Hepatocyte (in vitro differentiated cells): ENCODE measurements at regions not wholly inside any gene's neighbourhood (a gene's known extent, or its start where the extent isn't known, plus 50 kb on each side); places are given as distances from the start of the nearest gene placed in this dataset.

ENCODE experiments used
- DNase-seq: peaks from one replicate; pipeline ENCODE4 v3.0.0-alpha.2; 2016; ENCODE audit warnings: low spot score
- H2AFZ ChIP-seq: fragments of 200-600 bp; sonication (generic); 2 replicates; pipeline ENCODE4 v1.6.0; 2016; ENCODE audit warnings: antibody characterized with exemption, mild to moderate bottlenecking
- H3K27ac ChIP-seq: fragments of 200-600 bp; sonication (generic); 2 replicates; pipeline ENCODE4 v1.5.1; 2016; ENCODE audit warnings: mild to moderate bottlenecking
- H3K27me3 ChIP-seq: fragments of 200-600 bp; sonication (generic); 2 replicates; pipeline ENCODE4 v1.6.1; 2016
- H3K36me3 ChIP-seq: fragments of 200-600 bp; sonication (generic); replicated peaks from 2 replicates; pipeline ENCODE4 v1.5.1; 2016; ENCODE audit warnings: low read depth; ENCODE audit not compliant: insufficient read depth
- H3K4me1 ChIP-seq: fragments of 200-600 bp; sonication (generic); 2 replicates; pipeline ENCODE4 v1.5.1; 2016; ENCODE audit warnings: mild to moderate bottlenecking, moderate library complexity; ENCODE audit not compliant: insufficient read depth
- H3K4me2 ChIP-seq: fragments of 200-600 bp; sonication (generic); 2 replicates; pipeline ENCODE4 v1.6.0; 2016
- H3K4me3 ChIP-seq: fragments of 200-600 bp; sonication (generic); 2 replicates; pipeline ENCODE4 v1.5.1; 2016; ENCODE audit warnings: mild to moderate bottlenecking
- H3K79me2 ChIP-seq: fragments of 200-600 bp; sonication (generic); 2 replicates; pipeline ENCODE4 v1.6.0; 2017; ENCODE audit warnings: mild to moderate bottlenecking
- H3K9me2 ChIP-seq: fragments of 200-600 bp; sonication (generic); replicated peaks from 2 replicates; pipeline ENCODE4 v1.6.0; 2017; ENCODE audit warnings: mild to moderate bottlenecking; ENCODE audit not compliant: insufficient read depth
- H3K9me3 ChIP-seq: fragments of 200-600 bp; sonication (generic); 2 replicates; pipeline ENCODE4 v1.5.1; 2016; ENCODE audit warnings: low read depth, mild to moderate bottlenecking
- H4K20me1 ChIP-seq: fragments of 200-600 bp; sonication (generic); 2 replicates; pipeline ENCODE4 v1.6.0; 2016; ENCODE audit warnings: mild to moderate bottlenecking; ENCODE audit not compliant: insufficient read depth, poor library complexity, severe bottlenecking
- EZH2 ChIP-seq: fragments of 200-600 bp; sonication (generic); IDR thresholded peaks from 2 replicates; pipeline ENCODE4 v1.6.1; 2016; ENCODE audit warnings: antibody characterized with exemption, mild to moderate bottlenecking, borderline replicate concordance
- EZH2phosphoT487 ChIP-seq: fragments of 200-600 bp; sonication (generic); IDR thresholded peaks from one replicate; pipeline ENCODE4 v1.6.1; 2018; ENCODE audit warnings: antibody characterized with exemption, mild to moderate bottlenecking, low read depth, moderate library complexity; ENCODE audit not compliant: unreplicated experiment, severe bottlenecking
- WGBS: methylation state at CpG from one replicate; pipeline ENCODE4 v1.1.6; 2016; ENCODE audit warnings: low lambda C conversion rate; ENCODE audit errors: missing lambda C conversion rate; 5-methylcytosine and 5-hydroxymethylcytosine counted together
- TF ChIP-seq, protein P1 (sequence below): fragments of 200-600 bp; sonication (generic); IDR thresholded peaks from 2 replicates; pipeline ENCODE4 v1.5.1; 2016; ENCODE audit warnings: antibody characterized with exemption, mild to moderate bottlenecking; ENCODE audit not compliant: poor library complexity

DNA sequence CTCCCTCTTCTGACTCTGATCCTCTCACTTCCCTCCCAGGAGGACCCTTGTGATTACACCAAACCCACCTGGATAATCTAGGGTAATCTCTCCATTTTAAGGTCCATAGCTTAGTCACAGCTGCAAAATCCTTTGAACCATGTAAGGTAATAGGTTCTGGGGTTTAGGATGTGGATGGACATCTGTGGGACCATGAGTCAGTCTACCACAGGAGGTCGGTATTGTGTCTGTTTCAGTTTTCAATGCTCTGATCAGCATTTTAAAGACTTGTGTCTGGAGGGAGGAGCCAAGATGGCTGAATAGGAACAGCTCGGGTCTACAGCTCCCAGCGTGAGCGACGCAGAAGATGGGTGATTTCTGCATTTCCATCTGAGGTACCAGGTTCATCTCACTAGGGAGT lies 112.6 kb downstream of the CAVIN4 start:
- WGBS: 94% methylated on average over 5 of the region's 5 CpGs
- H3K79me2 ChIP-seq: no peaks in the 10 kb centered on the region
- no peaks in the 10 kb centered on the region for H3K4me1 ChIP-seq
- TF ChIP-seq, protein P1, sequence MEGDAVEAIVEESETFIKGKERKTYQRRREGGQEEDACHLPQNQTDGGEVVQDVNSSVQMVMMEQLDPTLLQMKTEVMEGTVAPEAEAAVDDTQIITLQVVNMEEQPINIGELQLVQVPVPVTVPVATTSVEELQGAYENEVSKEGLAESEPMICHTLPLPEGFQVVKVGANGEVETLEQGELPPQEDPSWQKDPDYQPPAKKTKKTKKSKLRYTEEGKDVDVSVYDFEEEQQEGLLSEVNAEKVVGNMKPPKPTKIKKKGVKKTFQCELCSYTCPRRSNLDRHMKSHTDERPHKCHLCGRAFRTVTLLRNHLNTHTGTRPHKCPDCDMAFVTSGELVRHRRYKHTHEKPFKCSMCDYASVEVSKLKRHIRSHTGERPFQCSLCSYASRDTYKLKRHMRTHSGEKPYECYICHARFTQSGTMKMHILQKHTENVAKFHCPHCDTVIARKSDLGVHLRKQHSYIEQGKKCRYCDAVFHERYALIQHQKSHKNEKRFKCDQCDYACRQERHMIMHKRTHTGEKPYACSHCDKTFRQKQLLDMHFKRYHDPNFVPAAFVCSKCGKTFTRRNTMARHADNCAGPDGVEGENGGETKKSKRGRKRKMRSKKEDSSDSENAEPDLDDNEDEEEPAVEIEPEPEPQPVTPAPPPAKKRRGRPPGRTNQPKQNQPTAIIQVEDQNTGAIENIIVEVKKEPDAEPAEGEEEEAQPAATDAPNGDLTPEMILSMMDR: no peak
- TF ChIP-seq EZH2 (no peak), EZH2phosphoT487 (no peak)
- no peaks in the 10 kb centered on the region for H3K9me3 ChIP-seq
- H3K27ac ChIP-seq: no peak overlapping the region
- H2AFZ ChIP-seq: no peak overlapping the region
- no peak overlapping the region for H3K4me3 ChIP-seq
- H3K36me3 ChIP-seq: no peaks in the 10 kb centered on the region
- H4K20me1 ChIP-seq: no peaks in the 10 kb centered on the region
- DNase-seq: no peak
- no peaks in the 10 kb centered on the region for H3K9me2 ChIP-seq
- no peaks in the 10 kb centered on the region for H3K27me3 ChIP-seq
- no peak overlapping the region for H3K4me2 ChIP-seq

GRCh38 chr9:100697339-100697738 lies 119.5 kb downstream of the CAVIN4 start:
- Histone ChIP-seq H3K4me1 (no peaks in the 10 kb centered on the region), H3K36me3 (no peaks in the 10 kb centered on the region), H3K27me3 (no peaks in the 10 kb centered on the region), H3K9me2 (no peaks in the 10 kb centered on the region), H3K9me3 (no peaks in the 10 kb centered on the region), H3K4me2 (no peak overlapping the region), H3K27ac (no peak overlapping the region), H4K20me1 (no peaks in the 10 kb centered on the region), H3K4me3 (no peak overlapping the region), H3K79me2 (no peaks in the 10 kb centered on the region), H2AFZ (no peak overlapping the region)
- TF ChIP-seq EZH2 (no peak), EZH2phosphoT487 (no peak)
- TF ChIP-seq, protein P1: no peak
- 88% methylated on average over 1 of the region's 1 CpG for WGBS
- DNase-seq: no peak

- WGBS: 78% methylated on average over 1 of the region's 1 CpG
Measured at GRCh38 chr9:100698945-100699344, 121.1 kb downstream of the CAVIN4 start.

More at GRCh38 chr9:100698945-100699344, 121.1 kb downstream of the CAVIN4 start:
- H3K4me3 ChIP-seq: no peak overlapping the region
- H3K79me2 ChIP-seq: no peaks in the 10 kb centered on the region
- no peak for DNase-seq
- no peaks in the 10 kb centered on the region for H4K20me1 ChIP-seq
- no peak overlapping the region for H3K27ac ChIP-seq
- no peaks in the 10 kb centered on the region for H3K4me1 ChIP-seq
- no peaks in the 10 kb centered on the region for H3K27me3 ChIP-seq
- H3K9me3 ChIP-seq: no peaks in the 10 kb centered on the region
- H3K4me2 ChIP-seq: no peak overlapping the region
- H2AFZ ChIP-seq: no peak overlapping the region
- H3K9me2 ChIP-seq: no peaks in the 10 kb centered on the region
- TF ChIP-seq, protein P1: no peak
- TF ChIP-seq EZH2phosphoT487 (no peak), EZH2 (no peak)
- H3K36me3 ChIP-seq: no peaks in the 10 kb centered on the region
